22Rv1 (cell line): ENCODE measurements at regions not wholly inside any gene's neighbourhood (a gene's known extent, or its start where the extent isn't known, plus 50 kb on each side); places are given as distances from the start of the nearest gene placed in this dataset.

Source experiments
- ZFX ChIP-seq: fragments of 450-650 bp; IDR thresholded peaks from 2 replicates; pipeline ENCODE4 v1.6.1; 2017; ENCODE audit warnings: antibody characterized with exemption, borderline replicate concordance
- TF ChIP-seq, protein P1 (sequence below): fragments of 450-650 bp; IDR thresholded peaks from 2 replicates; pipeline ENCODE4 v1.5.1; 2017; ENCODE audit warnings: mild to moderate bottlenecking

DNA sequence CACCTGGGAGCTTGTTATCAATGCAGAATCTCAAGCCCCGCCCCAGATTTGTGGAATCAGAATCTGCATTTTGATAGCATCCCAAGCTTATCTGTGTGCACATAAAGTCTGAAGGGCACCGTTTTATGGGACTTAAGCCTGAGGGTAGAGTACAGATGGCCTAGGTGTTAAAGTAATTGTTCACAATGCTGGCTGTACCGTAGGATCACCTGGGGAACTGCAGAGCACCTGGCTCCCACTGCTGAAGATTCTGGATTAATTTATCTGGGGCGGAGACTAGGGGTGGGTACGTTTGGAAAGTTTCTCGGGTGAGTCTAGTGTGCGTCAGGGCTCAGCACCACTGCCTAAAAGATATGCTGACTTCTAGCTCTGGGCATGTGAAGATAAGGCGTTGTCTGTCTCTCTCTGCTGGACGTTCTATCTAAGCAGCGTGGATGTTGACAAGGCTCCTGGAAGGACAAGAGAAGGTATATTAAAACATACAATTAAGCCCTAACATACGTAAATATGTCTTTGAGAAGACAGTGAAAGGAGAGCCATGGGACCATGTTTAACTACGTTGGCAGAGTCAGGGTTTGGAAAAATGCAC is 63.2 kb upstream of the RASGRP1 start:
- TF ChIP-seq, protein P1, sequence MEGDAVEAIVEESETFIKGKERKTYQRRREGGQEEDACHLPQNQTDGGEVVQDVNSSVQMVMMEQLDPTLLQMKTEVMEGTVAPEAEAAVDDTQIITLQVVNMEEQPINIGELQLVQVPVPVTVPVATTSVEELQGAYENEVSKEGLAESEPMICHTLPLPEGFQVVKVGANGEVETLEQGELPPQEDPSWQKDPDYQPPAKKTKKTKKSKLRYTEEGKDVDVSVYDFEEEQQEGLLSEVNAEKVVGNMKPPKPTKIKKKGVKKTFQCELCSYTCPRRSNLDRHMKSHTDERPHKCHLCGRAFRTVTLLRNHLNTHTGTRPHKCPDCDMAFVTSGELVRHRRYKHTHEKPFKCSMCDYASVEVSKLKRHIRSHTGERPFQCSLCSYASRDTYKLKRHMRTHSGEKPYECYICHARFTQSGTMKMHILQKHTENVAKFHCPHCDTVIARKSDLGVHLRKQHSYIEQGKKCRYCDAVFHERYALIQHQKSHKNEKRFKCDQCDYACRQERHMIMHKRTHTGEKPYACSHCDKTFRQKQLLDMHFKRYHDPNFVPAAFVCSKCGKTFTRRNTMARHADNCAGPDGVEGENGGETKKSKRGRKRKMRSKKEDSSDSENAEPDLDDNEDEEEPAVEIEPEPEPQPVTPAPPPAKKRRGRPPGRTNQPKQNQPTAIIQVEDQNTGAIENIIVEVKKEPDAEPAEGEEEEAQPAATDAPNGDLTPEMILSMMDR, result no peak
- no peak for TF ChIP-seq ZFX
